WTC11 (cell line): ENCODE measurements at regions not wholly inside any gene's neighbourhood (a gene's known extent, or its start where the extent isn't known, plus 50 kb on each side); places are given as distances from the start of the nearest gene placed in this dataset.

Experiments
- FOXJ3 ChIP-seq: sonication (generic); formaldehyde crosslinking; IDR thresholded peaks from 2 replicates; pipeline ENCODE4 v1.9.0; 2021; ENCODE audit warnings: missing genetic modification reagents, mild to moderate bottlenecking, borderline replicate concordance
- MYBL2 ChIP-seq: sonication (generic); formaldehyde crosslinking; IDR thresholded peaks from 2 replicates; pipeline ENCODE4 v1.8.1; 2023; ENCODE audit warnings: mild to moderate bottlenecking, moderate library complexity, missing genetic modification reagents
- SP1 ChIP-seq: sonication (generic); formaldehyde crosslinking; conservative IDR thresholded peaks from 2 replicates; pipeline ENCODE4 v1.8.1; 2022; ENCODE audit warnings: missing genetic modification reagents
- ZNF232 ChIP-seq: sonication (generic); formaldehyde crosslinking; IDR thresholded peaks from 2 replicates; pipeline ENCODE4 v1.8.0; 2022; ENCODE audit warnings: mild to moderate bottlenecking, missing genetic modification reagents
- TF ChIP-seq, protein P1 (sequence below): fragments of 200-600 bp; IDR thresholded peaks from 2 replicates; pipeline ENCODE4 v1.8.0; 2022; ENCODE audit warnings: antibody characterized with exemption
- TF ChIP-seq, protein P2 (sequence below): sonication (generic); formaldehyde crosslinking; IDR thresholded peaks from 2 replicates; pipeline ENCODE4 v1.8.1; 2023; ENCODE audit warnings: mild to moderate bottlenecking, missing genetic modification reagents

DNA sequence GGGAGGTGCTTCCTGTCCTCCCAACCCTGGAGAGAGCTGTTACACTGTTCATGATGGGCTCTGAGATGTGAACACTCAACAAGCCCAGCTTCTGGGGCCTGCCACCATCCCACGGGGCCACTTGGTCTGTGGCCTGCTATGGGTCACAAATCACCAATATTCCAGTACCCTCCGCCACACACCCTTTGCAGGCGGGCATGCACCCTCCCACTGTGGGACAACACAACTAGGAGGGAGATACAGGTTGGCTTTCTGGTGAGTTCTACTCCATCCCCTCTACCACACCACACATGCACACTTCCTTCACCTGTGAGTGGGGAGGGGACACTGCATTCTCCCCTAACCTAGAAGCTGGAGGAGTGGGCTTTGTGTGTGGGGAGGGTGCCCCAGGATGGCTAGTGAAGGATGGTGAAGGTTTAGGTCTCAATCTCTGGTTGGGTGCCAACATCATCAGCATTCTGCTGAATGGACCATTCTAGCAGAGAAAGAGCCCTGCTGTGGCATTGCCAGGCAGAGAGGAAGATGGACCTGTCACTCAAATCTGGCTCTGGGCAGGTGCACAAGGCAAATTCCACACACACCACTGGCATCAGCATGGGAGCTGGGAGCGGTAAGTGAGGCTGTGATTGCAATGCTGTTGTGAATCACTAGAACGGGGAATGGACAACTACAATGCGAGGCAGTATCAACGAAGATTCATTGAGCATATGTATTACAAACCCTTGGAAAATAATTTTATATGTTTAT, 175.1 kb downstream of the THBS2 start:
- TF ChIP-seq, protein P1, sequence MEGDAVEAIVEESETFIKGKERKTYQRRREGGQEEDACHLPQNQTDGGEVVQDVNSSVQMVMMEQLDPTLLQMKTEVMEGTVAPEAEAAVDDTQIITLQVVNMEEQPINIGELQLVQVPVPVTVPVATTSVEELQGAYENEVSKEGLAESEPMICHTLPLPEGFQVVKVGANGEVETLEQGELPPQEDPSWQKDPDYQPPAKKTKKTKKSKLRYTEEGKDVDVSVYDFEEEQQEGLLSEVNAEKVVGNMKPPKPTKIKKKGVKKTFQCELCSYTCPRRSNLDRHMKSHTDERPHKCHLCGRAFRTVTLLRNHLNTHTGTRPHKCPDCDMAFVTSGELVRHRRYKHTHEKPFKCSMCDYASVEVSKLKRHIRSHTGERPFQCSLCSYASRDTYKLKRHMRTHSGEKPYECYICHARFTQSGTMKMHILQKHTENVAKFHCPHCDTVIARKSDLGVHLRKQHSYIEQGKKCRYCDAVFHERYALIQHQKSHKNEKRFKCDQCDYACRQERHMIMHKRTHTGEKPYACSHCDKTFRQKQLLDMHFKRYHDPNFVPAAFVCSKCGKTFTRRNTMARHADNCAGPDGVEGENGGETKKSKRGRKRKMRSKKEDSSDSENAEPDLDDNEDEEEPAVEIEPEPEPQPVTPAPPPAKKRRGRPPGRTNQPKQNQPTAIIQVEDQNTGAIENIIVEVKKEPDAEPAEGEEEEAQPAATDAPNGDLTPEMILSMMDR, result no peak
- TF ChIP-seq ZNF232 (CRISPR knock-in tag) (no peak), FOXJ3 (CRISPR knock-in tag) (no peak), SP1 (CRISPR knock-in tag) (no peak), MYBL2 (CRISPR knock-in tag) (no peak)
- TF ChIP-seq, protein P2, sequence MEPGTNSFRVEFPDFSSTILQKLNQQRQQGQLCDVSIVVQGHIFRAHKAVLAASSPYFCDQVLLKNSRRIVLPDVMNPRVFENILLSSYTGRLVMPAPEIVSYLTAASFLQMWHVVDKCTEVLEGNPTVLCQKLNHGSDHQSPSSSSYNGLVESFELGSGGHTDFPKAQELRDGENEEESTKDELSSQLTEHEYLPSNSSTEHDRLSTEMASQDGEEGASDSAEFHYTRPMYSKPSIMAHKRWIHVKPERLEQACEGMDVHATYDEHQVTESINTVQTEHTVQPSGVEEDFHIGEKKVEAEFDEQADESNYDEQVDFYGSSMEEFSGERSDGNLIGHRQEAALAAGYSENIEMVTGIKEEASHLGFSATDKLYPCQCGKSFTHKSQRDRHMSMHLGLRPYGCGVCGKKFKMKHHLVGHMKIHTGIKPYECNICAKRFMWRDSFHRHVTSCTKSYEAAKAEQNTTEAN, result no peak
